Spinal cord (tissue), 9 donors: ENCODE measurements at regions not wholly inside any gene's neighbourhood (a gene's known extent, or its start where the extent isn't known, plus 50 kb on each side); places are given as distances from the start of the nearest gene placed in this dataset.
A peak's percentile ranks its signal among the peaks of the same experiment; 100 is the strongest.

Experiments
- DNase-seq, 6 donors: peaks; one replicate each; pipeline versions ENCODE4 v3.0.0 to v3.0.0-alpha.2; 2013 to 2015; ENCODE audit warnings: low spot score in 6 of 6, low read depth in 4 of 6
- H3K27ac ChIP-seq: one replicate; pipeline ENCODE4 v1.5.1; 2013; ENCODE audit warnings: low read depth, low read length, control low read depth
- H3K27me3 ChIP-seq: one replicate; pipeline ENCODE4 v1.6.1; 2013; ENCODE audit warnings: low read length; ENCODE audit not compliant: control insufficient read depth, insufficient read depth
- H3K36me3 ChIP-seq: one replicate; pipeline ENCODE4 v1.6.1; 2013; ENCODE audit warnings: low read length; ENCODE audit not compliant: control insufficient read depth, insufficient read depth
- H3K4me1 ChIP-seq: one replicate; pipeline ENCODE4 v1.6.1; 2013; ENCODE audit warnings: low read length; ENCODE audit not compliant: control insufficient read depth, insufficient read depth
- H3K4me3 ChIP-seq: one replicate; pipeline ENCODE4 v1.5.1; 2013; ENCODE audit warnings: low read depth, low read length, control low read depth
- H3K9me3 ChIP-seq: one replicate; pipeline ENCODE4 v1.6.1; 2013; ENCODE audit warnings: low read length; ENCODE audit not compliant: control insufficient read depth, insufficient read depth
- WGBS: methylation state at CpG from one replicate; pipeline ENCODE4 v1.1.5; 2013; ENCODE audit warnings: missing lambda C conversion rate; ENCODE audit not compliant: insufficient coverage; 5-methylcytosine and 5-hydroxymethylcytosine counted together
- donor health status: healthy.

DNA sequence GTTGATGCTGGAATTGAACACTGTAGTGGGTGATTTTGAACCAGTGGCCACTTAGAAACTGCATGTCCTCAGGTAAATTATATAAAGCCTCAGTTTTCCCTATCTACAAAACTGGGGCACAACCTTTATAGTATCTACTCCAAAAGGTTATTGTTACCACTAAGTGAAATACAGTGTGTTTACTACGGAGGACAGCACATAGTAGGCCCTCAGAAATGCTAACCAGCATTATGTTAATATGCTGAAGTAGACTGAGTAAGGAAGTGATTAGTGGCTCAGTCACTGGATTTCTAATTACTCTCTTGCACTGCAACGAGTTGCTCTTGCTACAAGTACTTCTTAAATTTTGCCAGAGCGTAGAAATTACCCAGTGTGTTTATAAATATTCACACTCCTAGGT is 139.5 kb downstream of the HAUS1 start:
- H3K4me1 ChIP-seq: no peaks in the 10 kb centered on the region
- H3K4me3 ChIP-seq: no peak overlapping the region
- H3K27me3 ChIP-seq: no peaks in the 10 kb centered on the region
- DNase-seq: no peak
- WGBS: no CpG with 5 or more reads among the region's 3 CpGs
- no peak overlapping the region for H3K27ac ChIP-seq
- no peaks in the 10 kb centered on the region for H3K9me3 ChIP-seq
- H3K36me3 ChIP-seq: no peaks in the 10 kb centered on the region

DNA sequence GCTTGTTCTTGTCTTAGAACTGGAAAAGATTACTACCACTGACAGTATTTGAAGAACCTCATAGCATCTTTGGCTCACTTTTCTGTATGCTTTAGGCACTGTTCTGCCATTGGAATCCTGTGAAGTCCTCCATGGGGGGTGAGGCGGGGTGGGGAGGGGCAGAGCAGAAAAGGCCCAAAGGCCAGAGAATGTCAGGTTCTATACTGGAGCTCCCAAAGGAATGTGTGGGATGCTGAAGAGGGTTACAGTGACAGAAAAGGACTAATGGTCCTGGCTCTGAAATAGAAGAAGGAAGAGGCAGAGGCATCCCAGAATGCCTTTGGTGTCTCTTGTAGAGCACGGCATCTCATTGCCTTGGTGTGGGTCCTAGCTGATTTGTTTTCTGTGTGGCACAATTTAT is 141.9 kb downstream of the HAUS1 start:
- WGBS: 100% methylated on average over 1 of the region's 2 CpGs

DNA sequence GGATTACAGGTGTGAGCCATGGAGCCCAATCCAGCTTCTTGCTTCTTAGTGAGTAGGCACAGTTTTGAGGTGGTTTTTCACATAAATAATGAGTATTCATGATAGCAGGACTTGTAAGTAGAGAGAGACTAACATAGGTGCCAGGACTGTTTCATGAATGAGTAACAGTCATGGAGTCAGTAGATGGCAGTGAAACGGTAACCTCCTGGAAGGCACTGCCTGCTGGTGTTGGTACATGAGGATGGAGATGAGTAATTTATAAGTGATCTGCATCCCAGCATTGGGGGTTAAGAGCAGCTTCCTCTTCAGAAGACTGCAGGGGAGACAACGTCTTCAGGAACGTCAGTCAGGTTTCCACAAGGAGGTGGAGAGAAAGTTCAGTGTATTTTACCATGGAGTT is 143.8 kb downstream of the HAUS1 start:
- Histone ChIP-seq H3K27ac (no peak overlapping the region), H3K27me3 (no peaks in the 10 kb centered on the region), H3K4me3 (no peak overlapping the region), H3K36me3 (no peaks in the 10 kb centered on the region), H3K4me1 (no peaks in the 10 kb centered on the region), H3K9me3 (no peaks in the 10 kb centered on the region)
- WGBS: 83% methylated on average over 3 of the region's 3 CpGs
- DNase-seq: no peak

More for the DNA sequence above, 141.9 kb downstream of the HAUS1 start:
- Histone ChIP-seq H3K36me3 (no peaks in the 10 kb centered on the region), H3K27ac (no peak overlapping the region), H3K4me3 (no peak overlapping the region), H3K9me3 (no peaks in the 10 kb centered on the region), H3K4me1 (no peaks in the 10 kb centered on the region), H3K27me3 (no peaks in the 10 kb centered on the region)
- no peak for DNase-seq

DNA sequence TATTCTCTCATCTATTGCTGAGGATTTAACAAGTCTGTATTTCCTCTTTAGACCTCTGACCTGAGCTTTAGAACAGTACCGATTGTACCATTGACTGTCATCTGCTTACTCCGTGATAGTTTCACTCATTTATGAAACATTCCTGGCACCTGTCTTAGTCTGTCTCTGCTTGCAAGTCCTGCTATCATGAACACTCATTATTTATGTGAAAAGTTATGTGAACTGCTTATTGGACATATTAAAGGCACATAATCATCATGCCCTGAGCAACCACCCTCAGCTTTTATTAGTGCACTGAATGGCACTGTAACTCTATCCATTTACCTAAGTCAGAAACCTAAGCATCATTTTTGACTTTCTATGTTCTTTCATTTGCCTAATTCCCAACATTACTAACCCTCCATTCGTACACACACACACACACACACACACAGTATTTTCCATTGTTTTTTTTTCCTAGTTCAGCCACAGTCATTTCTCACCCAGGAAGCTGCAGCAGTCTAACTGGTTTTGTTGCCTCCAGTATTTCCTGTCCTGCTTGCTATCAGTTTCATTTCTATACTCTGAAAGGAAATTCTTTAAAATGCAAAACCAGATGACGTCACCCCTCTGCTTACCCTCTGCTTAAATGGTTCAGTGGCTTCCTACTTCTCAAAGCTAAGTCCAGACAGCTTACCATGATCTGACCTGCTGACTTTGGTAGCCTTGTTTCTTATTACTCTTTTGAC is 146.1 kb downstream of the HAUS1 start:
- no peaks in the 10 kb centered on the region for H3K36me3 ChIP-seq
- 73% methylated on average over 4 of the region's 4 CpGs for WGBS
- peak in 1 of 6 donors; percentile 15 for DNase-seq
- no peaks in the 10 kb centered on the region for H3K27me3 ChIP-seq
- no peaks in the 10 kb centered on the region for H3K9me3 ChIP-seq
- no peak overlapping the region for H3K27ac ChIP-seq
- no peak overlapping the region for H3K4me3 ChIP-seq
- no peaks in the 10 kb centered on the region for H3K4me1 ChIP-seq

DNA sequence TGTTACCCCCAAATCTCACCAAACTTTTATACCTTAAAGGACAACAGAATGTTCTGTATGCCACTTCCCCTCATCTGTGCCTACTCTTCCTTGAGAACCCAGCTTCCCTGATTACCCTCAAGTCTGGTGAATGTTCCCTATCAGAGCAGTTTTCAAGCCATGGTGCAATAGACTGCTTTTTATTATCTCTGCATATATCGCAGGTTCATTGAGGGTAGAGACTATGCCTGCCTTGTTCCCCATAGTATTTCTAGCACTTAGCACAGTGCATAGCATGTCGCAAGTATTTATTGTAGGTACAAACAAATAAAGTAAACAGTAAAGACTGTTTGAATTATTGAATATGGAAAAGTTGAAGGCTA is 146.6 kb downstream of the HAUS1 start:
- no peak for DNase-seq
- Histone ChIP-seq H3K27me3 (no peaks in the 10 kb centered on the region), H3K9me3 (no peaks in the 10 kb centered on the region), H3K4me3 (no peak overlapping the region), H3K4me1 (no peaks in the 10 kb centered on the region), H3K27ac (no peak overlapping the region), H3K36me3 (no peaks in the 10 kb centered on the region)
- WGBS: 67% methylated on average over 1 of the region's 2 CpGs

DNA sequence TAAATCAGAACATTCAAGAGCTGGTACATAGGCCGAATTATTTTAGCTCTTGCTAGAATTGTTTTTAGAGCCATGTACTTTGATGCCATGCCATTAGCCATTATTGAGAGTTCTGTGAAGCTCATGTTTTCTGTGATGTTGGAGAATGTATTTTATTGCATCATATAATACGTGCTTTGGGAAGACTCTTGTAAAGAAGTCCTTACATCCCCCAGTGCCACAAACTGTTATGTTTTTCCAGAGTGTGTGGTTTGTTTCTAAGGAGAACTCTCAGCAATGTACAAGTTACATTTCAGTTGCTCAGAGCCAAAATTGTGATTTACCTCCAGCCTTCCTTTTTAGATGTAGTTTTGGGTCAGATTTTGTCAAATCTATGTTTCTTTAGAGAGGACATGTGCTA is 148.6 kb downstream of the HAUS1 start:
- WGBS: no CpG with 5 or more reads among the region's 2 CpGs
- H3K27me3 ChIP-seq: no peaks in the 10 kb centered on the region
- no peak overlapping the region for H3K4me3 ChIP-seq
- no peak for DNase-seq
- H3K4me1 ChIP-seq: no peaks in the 10 kb centered on the region
- no peaks in the 10 kb centered on the region for H3K9me3 ChIP-seq
- no peaks in the 10 kb centered on the region for H3K36me3 ChIP-seq
- no peak overlapping the region for H3K27ac ChIP-seq

DNA sequence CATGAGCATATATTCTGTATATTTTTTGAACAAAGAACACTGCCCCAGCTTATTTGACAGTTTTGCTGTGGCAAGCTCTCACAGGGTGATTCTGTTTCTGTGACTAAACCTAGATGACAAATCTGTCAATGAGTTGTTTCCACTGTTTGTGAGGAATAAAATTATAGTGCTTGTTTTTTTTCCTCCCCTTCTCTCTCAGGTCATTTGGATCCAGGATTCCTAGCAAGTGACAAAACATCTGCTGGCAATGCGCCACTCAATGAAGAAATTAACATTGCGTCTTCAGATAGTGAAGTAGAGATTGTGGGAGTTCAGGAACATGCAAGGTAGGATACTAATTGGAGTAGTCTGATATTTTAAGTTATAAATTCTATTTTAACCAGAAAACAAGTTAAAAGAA is 149.3 kb downstream of the HAUS1 start:
- no peaks in the 10 kb centered on the region for H3K27me3 ChIP-seq
- H3K36me3 ChIP-seq: peaks cover 2% of the 10 kb centered on the region
- H3K4me3 ChIP-seq: no peak overlapping the region
- DNase-seq: no peak
- H3K27ac ChIP-seq: no peak overlapping the region
- H3K9me3 ChIP-seq: no peaks in the 10 kb centered on the region
- H3K4me1 ChIP-seq: no peaks in the 10 kb centered on the region
- no CpG with 5 or more reads among the region's 2 CpGs for WGBS

DNA sequence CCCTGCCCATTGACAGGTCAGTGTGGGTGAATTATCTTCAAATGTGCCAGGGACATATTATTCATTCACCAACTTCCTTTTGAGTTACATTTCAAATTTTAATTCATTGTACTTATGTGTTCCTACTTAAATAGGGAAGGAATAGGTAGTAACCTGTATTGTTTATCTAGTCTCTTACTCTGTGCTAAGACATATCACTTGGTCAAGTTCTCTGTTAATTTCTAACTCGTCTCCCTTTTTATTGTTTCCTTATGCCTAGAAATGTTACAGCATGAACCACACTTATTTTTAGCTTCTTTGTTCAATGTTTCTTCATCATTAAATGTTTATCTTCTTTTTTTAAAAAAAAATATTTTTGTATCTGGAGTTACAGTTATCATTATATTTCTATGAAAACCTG is 151.9 kb downstream of the HAUS1 start:
- no CpG with 5 or more reads among the region's 1 CpG for WGBS
- no peak for DNase-seq
- no peak overlapping the region for H3K27ac ChIP-seq
- H3K36me3 ChIP-seq: peaks cover 2% of the 10 kb centered on the region
- no peak overlapping the region for H3K4me3 ChIP-seq
- no peaks in the 10 kb centered on the region for H3K9me3 ChIP-seq
- no peaks in the 10 kb centered on the region for H3K27me3 ChIP-seq
- no peaks in the 10 kb centered on the region for H3K4me1 ChIP-seq

DNA sequence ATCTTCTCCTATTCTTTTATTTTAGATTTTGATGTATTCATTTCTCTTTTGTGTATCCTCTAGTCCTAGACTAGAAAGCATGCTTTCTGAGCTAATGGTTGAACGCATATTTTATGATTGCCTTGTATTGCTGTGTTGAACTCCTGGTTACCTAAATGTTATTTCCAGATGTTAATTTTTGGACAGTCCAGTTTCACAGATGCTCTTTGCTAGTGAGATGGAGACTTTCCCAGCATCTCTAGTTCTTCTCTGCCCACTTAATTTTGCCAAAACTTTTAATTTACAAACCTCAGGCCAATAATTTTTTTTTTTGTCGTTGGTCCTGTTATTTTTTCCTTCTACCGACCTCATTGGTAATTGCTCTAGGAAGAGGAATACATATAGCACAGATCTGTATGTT is 153.2 kb downstream of the HAUS1 start:
- Histone ChIP-seq H3K27me3 (no peaks in the 10 kb centered on the region), H3K9me3 (no peaks in the 10 kb centered on the region), H3K36me3 (peaks cover 2% of the 10 kb centered on the region), H3K4me3 (no peak overlapping the region), H3K27ac (no peak overlapping the region), H3K4me1 (no peaks in the 10 kb centered on the region)
- DNase-seq: no peak
- no CpG with 5 or more reads among the region's 3 CpGs for WGBS

DNA sequence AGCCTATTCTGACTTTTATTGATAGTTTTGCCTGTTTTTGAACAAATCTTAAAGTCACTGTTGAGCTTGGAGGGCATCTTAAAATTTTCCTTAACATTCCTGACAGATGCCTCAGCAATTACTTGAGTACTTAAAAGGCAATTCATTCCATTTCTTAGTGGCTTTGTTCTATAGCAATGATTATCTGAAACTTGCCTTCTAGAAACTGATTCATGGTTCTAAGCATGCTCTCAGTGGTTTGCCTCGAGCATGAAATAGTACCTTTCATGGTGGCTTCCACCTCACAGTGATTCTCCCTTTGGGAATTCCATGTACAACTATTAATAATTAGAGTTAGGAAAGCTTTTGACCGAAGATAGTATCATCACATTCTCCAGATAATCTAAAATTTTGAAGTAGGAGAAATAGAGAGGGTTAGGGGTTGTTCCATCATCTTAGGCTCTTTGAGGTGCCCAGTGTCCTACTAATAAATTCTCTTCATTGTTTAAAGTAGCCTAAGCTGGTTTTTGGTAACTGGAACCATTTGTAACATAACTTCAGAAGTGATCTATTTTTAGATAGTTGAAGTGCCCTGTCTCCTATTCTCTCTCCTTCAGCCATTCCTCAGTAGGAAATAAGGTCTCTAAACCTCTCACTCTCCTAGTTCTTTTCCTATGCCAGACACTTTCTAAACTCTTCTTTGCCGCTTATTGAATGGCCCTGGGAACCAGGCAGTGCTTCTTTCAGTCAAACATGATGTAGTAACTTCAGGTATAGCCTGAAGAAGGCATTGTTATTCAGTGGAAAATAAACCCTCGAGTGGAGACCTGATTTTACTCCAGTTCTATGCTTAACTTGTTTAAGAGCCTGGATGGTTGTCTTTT is 156.1 kb downstream of the HAUS1 start:
- Histone ChIP-seq H3K9me3 (no peaks in the 10 kb centered on the region), H3K36me3 (peaks cover 8% of the 10 kb centered on the region), H3K4me3 (no peak overlapping the region), H3K27me3 (no peaks in the 10 kb centered on the region), H3K27ac (no peak overlapping the region), H3K4me1 (no peaks in the 10 kb centered on the region)
- WGBS: 100% methylated on average over 1 of the region's 4 CpGs
- DNase-seq: no peak
